Loucy (cell line): ENCODE measurements at regions not wholly inside any gene's neighbourhood (a gene's known extent, or its start where the extent isn't known, plus 50 kb on each side); places are given as distances from the start of the nearest gene placed in this dataset.

Source experiments
- EZH2phosphoT487 ChIP-seq: fragments of 200-600 bp; IDR thresholded peaks from 2 replicates; pipeline ENCODE4 v1.6.1; 2018; ENCODE audit warnings: antibody characterized with exemption, mild to moderate bottlenecking, moderate library complexity, borderline replicate concordance
- TF ChIP-seq, protein P1 (sequence below): fragments of 200-600 bp; sonication (generic); conservative IDR thresholded peaks from 2 replicates; pipeline ENCODE4 v1.5.1; 2014; ENCODE audit warnings: mild to moderate bottlenecking, antibody characterized with exemption, low read length

GRCh38 chr4:85423431-85423830 lies 51.5 kb upstream of the ARHGAP24 start:
- TF ChIP-seq, protein P1, sequence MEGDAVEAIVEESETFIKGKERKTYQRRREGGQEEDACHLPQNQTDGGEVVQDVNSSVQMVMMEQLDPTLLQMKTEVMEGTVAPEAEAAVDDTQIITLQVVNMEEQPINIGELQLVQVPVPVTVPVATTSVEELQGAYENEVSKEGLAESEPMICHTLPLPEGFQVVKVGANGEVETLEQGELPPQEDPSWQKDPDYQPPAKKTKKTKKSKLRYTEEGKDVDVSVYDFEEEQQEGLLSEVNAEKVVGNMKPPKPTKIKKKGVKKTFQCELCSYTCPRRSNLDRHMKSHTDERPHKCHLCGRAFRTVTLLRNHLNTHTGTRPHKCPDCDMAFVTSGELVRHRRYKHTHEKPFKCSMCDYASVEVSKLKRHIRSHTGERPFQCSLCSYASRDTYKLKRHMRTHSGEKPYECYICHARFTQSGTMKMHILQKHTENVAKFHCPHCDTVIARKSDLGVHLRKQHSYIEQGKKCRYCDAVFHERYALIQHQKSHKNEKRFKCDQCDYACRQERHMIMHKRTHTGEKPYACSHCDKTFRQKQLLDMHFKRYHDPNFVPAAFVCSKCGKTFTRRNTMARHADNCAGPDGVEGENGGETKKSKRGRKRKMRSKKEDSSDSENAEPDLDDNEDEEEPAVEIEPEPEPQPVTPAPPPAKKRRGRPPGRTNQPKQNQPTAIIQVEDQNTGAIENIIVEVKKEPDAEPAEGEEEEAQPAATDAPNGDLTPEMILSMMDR = no peak
- TF ChIP-seq EZH2phosphoT487 = no peak
